ENCODE measurements at regions not wholly inside any gene's neighbourhood (a gene's known extent, or its start where the extent isn't known, plus 50 kb on each side); places are given as distances from the start of the nearest gene placed in this dataset.
A peak's percentile ranks its signal among the peaks of the same experiment; 100 is the strongest.

DNA sequence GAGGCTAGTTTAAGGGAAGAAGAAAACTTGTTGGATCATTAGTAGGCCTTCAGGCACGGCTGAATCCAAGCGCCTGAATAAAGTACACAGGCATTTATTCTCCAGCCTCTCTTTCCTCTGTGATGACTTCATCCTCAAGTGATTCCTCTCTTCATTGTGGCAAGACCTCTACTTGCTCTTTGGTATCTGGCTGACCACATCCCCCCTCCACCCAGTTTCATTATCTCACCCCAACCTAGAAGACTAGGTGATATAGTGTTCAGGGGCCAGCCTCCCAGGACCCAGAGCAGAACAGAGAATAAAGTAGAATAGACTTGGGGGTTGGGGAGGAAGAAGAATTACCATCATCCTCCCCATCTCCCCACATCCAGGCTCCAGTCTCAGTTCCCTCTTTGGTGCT is 189.3 kb downstream of the MIAT start:
- Histone ChIP-seq H3K27ac (no peak overlapping the region), H3K36me3 (no peaks in the 10 kb centered on the region), H3K4me1 (peaks cover 0 to 28% (median 0%) of the 10 kb centered on the region in 4 donors), H3K4me3 (no peak overlapping the region), H3K9me3 (no peaks in the 10 kb centered on the region), H3K27me3 (no peaks in the 10 kb centered on the region)
- DNase-seq = no peak
- intact Hi-C loops (cut with DNase I; ENCODE audit: low total_unique reads) = no loop called here
- TF ChIP-seq, protein P1, sequence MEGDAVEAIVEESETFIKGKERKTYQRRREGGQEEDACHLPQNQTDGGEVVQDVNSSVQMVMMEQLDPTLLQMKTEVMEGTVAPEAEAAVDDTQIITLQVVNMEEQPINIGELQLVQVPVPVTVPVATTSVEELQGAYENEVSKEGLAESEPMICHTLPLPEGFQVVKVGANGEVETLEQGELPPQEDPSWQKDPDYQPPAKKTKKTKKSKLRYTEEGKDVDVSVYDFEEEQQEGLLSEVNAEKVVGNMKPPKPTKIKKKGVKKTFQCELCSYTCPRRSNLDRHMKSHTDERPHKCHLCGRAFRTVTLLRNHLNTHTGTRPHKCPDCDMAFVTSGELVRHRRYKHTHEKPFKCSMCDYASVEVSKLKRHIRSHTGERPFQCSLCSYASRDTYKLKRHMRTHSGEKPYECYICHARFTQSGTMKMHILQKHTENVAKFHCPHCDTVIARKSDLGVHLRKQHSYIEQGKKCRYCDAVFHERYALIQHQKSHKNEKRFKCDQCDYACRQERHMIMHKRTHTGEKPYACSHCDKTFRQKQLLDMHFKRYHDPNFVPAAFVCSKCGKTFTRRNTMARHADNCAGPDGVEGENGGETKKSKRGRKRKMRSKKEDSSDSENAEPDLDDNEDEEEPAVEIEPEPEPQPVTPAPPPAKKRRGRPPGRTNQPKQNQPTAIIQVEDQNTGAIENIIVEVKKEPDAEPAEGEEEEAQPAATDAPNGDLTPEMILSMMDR (IDR thresholded peaks at IDR 0.05) = no peak

DNA sequence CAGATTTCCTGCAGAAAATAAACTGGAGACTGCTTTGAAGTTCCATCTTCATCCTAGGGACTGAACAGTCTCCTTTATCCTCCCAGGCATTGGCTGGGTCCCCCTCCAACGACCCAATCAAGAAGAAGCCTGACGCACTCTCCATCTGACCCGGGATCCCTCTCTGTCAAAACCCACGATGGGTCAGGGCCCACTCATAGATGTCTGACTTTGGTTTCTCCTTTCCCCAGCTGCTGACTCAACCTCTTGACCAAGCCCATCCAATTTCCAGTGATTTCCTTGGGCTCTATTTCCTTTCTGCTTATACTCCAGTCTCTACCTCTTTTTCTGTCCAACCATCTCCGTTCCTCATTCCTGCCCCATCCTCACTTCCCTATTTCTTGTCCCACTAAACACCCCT is 189.7 kb downstream of the MIAT start:
- H3K27me3 ChIP-seq = no peaks in the 10 kb centered on the region
- no peak overlapping the region for H3K27ac ChIP-seq
- no peak overlapping the region for H3K4me3 ChIP-seq
- intact Hi-C loops (cut with DNase I; ENCODE audit: low total_unique reads) = no loop called here
- H3K4me1 ChIP-seq = peaks cover 0 to 28% (median 0%) of the 10 kb centered on the region in 4 donors
- TF ChIP-seq, protein P1 (IDR thresholded peaks at IDR 0.05) = no peak
- no peaks in the 10 kb centered on the region for H3K9me3 ChIP-seq
- H3K36me3 ChIP-seq = no peaks in the 10 kb centered on the region
- no peak for DNase-seq

DNA sequence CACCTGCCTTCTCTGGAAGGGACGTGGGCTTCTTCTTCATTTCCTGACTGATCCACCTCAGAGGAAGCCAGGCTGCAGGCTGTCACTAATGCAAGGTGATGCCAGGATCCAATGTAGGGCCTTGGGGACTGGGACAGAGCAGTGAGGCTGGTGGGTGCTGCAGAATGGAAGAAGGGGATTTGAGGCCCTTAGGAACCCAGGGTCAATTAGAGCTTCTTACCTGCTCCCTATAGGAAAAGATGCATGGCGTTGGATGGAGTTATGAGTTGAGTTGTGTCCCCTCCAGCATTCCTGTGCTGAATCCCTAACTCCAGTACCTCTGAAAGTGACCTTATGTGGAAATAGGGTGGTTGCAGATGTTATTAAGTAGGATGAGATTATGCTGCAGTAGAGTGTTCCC is 190.4 kb downstream of the MIAT start:
- Histone ChIP-seq H3K9me3 (no peaks in the 10 kb centered on the region), H3K27me3 (no peaks in the 10 kb centered on the region), H3K4me1 (peaks cover 0 to 28% (median 0%) of the 10 kb centered on the region in 4 donors), H3K4me3 (no peak overlapping the region), H3K36me3 (no peaks in the 10 kb centered on the region), H3K27ac (no peak overlapping the region)
- TF ChIP-seq, protein P1 (IDR thresholded peaks at IDR 0.05) = no peak
- no peak for DNase-seq
- intact Hi-C loops (cut with DNase I; ENCODE audit: low total_unique reads) = no loop called here

DNA sequence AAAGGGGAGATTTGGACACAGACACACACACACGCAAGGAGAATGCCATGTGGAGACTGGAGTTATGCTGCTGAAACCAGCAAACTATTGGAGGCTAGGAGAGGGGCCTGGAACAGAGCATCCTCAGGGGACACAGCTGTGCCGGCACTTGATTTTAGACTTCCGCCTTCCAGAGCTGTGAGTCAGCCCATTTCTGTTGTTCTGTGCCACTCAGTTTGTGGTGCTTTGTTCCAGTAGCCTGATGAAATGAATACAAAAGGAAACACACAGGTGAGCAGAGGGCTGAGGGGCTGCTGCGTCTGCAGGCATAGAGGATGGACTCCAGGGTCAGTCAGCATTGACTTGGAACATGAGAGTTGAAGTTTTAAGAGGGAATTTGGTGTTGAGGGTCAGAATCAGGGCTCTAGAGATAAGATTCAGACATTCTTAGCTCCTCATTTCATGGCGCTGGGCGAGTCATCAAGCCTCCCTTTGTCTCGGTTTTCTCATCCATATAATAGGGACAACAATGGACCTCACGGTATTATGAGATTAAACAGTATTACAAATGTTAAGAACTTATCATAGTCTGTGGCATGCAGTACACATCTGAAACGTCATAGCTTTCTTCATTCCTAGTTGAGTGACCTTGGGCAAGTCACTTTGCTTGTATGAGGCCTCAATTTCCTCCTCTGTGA is 191.0 kb downstream of the MIAT start:
- H3K36me3 ChIP-seq = no peaks in the 10 kb centered on the region
- no peaks in the 10 kb centered on the region for H3K9me3 ChIP-seq
- no peak overlapping the region for H3K27ac ChIP-seq
- H3K27me3 ChIP-seq = no peaks in the 10 kb centered on the region
- TF ChIP-seq, protein P1 (IDR thresholded peaks at IDR 0.05) = no peak
- H3K4me1 ChIP-seq = peaks cover 0 to 28% (median 0%) of the 10 kb centered on the region in 4 donors
- no peak overlapping the region for H3K4me3 ChIP-seq
- intact Hi-C loops (cut with DNase I; ENCODE audit: low total_unique reads) = no loop called here
- DNase-seq = peak in 1 of 2 donors; percentile 76

DNA sequence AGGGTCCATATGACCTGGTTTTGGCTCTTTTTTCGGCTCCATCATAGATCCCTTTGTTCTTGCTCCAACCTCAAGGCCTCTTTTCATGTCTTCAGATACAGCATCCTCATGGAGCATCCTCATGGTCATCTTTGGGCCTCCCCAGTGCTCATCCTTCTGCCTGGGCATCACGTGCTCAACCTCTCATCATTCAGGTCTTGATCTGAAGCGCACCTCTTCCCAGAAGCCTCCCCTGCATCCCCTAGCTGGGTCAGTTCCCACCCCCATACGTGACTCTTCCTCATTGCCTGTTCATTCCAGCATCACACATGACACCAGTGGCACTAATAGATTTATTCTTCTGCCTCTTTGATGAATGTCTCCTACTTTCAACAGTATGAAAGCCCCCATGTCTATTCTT is 192.2 kb downstream of the MIAT start:
- TF ChIP-seq, protein P1 (IDR thresholded peaks at IDR 0.05) = no peak
- no peak overlapping the region for H3K4me3 ChIP-seq
- no peak for DNase-seq
- no peaks in the 10 kb centered on the region for H3K27me3 ChIP-seq
- peaks cover 0 to 28% (median 0%) of the 10 kb centered on the region in 4 donors for H3K4me1 ChIP-seq
- H3K36me3 ChIP-seq = no peaks in the 10 kb centered on the region
- intact Hi-C loops (cut with DNase I; ENCODE audit: low total_unique reads) = no loop called here
- H3K27ac ChIP-seq = no peak overlapping the region
- H3K9me3 ChIP-seq = no peaks in the 10 kb centered on the region

Data from tibial artery (tissue), 4 donors.